HG03159 (cell line): ENCODE measurements at regions not wholly inside any gene's neighbourhood (a gene's known extent, or its start where the extent isn't known, plus 50 kb on each side); places are given as distances from the start of the nearest gene placed in this dataset.

ENCODE experiments used
- ATAC-seq: cut with Tn5 transposase; IDR thresholded peaks from one replicate; pipeline ENCODE4 v1.9.1; 2021; ENCODE audit warnings: mild to moderate bottlenecking, moderate library complexity; ENCODE audit not compliant: unreplicated experiment

DNA sequence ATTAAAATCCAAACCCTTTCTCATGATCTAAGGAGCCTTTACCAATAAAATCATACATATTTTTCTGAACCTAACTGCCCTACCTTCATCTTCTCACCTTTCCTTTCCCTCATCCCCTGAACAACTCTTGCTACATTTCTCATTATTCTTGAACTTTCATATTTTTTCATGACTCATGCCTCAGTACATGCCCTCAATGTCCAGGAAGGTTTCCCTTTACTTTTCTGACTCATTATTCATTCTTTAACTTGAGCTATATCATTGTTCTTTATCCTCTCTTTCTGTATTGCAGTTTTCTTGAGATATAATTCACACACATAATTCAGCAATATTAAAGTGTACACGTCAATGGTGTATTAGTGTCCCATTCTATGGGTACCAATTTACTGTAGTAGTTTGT lies 231.0 kb downstream of the ALG10B start:
- ATAC-seq, result no peak

DNA sequence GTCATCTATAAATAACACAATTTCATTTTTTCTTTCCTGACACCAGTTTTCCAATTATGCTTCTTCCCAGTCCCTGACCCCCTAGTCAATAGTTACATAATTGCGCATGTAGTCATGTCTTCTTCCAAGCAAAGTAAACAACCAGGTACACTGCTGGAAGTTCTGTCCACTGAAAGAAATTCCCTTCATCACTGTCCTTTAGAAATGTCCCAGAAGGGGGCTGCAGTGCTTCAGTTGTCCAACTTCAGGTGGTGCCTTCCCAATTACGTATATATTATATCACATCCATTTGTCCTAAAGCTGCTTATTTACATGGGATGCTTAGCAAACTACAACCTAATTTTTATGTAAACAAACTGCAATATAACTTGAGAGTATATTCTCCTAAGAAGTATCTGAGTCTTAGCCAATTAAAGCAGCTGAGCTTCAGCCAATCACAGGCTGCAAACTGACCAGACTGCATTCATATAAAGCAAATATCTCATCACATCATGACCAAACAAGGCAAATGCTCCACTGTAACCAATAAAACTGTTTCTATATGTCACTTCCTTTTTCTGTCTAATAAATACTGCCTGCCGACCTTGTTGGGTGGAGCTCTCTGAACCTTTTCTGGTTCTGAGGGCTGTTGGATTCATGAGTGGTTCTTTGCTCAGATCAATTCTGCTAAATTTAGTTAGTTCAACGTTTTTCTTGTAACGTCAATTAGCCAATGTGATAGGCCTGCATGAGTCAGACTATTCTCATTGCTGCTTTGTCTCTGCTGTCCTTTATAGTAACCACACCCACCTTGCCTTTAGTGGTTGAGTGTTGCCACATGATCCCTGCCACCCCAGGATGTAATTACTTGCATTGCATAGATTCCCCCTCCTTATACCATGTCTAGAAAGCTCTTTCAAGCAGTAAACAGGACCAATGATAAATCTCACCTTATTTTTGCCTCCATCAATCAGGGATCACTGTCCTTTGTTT lies 239.3 kb downstream of the ALG10B start:
- ATAC-seq, result no peak

DNA sequence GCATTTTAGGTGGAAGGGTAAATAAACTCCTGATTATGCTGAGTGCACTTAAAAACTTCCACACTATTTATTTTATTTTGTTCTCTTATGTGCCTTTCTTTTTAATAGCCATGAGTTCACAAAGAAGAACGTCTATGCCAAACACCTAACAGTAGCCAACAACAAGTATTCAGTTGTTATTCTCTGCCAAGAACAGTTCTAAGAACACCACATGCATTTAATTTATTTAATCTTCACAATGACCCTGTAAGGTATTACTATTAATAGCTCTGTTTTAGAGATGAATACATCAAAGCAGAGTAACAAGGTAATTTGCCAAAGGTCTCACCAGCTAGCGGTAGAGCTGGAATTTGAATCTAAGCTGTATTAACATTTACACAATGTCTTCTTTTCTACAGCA lies 240.1 kb downstream of the ALG10B start:
- ATAC-seq, result no peak

DNA sequence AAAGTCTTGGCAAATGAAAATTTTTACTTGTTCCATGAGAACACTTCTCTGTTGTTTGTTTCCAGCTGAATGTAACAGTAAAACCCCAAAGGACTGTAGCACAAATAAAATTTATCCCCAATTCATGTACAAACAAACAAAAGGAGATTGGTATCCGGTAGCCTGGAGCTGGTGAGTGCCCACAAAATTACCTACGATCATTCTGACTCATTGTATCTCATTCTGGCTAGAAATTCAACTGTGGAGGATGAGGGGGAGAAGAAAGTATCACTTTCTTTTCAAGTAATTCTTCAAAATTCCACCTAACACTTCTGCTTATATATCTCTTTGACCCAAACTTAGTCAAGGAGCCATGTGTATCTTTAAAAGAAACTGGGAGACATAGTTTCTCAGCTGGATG lies 268.5 kb downstream of the ALG10B start:
- ATAC-seq, result no peak

DNA sequence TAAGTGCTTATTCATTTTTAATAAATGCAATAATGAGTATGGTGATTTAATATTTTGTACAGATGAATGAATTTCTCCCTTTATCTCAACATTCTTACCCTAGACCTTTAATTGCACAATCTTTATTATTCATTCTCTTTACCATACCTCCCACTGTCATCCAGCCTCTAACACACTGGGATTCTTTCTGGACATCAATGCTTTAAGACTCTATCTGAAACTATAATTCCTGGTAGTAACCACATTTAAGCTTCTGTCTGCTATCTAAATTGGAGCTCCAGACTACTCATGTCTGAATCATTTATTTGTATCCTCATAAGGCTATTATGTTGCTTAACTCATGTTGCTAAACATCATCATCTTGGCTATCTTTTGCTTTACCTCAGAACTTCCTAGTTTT lies 270.2 kb downstream of the ALG10B start:
- ATAC-seq, result no peak

DNA sequence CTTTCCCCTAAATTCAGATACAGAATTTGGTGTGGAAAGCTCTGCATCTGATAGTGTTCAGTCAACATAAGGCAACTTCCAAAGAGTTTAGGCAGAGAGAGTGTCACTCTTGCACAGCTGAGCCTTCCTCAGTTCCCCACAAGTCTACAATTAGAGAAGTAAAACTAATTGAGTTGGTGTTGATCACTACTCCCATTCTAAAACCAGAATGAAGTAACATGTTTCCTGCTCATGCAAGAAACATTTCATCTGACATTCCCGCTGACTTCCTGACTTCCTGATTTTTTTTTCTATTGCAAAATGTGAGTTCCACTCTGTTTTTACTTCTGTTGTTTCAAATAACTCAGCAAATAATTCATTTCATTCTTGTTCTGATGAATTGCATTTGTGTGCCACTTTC lies 271.0 kb downstream of the ALG10B start:
- no peak for ATAC-seq

DNA sequence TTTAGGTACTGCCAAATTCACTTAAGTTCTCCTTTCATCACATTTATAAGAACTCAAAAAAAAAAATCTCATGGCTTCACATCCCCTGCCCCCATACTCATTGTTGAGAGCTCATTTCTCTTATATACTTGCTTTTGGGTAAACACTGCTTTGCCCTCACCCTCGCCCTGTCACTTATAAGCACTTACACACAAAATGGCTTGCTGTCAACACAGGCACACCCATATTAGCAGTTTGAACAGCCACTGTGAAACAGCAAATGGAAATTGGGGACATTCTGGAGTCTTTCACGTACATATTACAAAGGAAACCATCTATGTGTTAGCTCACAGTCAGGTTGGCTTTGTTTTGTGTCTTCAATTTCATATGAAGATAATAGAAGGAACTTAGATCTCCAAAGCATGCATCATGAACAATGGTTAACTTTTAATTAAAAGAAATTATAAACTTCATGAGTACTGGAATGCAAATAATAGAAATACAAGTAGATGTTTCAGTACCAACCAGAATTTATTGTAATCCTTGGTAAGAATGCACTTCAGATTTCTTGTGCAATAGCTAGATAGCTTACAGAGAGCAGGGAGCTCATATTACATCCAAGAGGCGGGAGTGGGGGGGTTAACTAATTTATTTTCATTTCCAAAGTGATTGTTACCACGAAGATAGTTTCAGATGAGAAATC lies 272.2 kb downstream of the ALG10B start:
- no peak for ATAC-seq

DNA sequence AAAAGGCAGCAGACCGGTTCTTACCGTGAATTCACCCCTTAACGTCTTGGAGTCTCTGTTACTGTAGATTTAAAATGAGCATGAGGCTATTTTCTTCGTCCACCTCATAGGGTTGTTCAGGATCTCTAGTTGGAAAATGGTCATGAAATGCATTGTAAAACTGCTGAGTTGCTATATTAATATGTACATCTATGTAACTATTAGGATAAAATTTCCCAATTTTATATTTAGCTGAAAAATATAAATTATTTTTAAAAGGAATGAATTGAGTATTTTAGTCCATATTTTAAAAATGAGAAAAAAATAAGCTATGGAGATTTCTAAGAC lies 272.7 kb downstream of the ALG10B start:
- ATAC-seq, result no peak

DNA sequence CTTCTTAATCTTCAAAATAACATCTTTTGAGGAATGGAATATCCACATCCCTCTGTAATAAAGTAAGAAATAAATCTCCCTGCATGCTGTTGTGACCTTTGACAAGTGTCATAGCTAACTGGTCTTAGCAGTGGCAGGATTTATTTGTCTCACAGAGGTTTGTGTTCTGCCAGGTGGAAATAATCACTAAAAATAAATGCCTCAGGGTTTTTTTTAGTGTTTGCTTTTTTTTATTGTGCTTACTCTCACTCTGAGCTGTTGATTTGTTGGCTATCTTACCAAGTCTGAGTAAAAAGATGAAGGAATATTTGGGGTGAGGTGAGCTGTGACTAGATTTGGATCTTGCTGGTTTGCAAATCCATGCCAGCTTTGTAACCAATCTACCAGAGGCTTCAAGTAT lies 285.4 kb downstream of the ALG10B start:
- no peak for ATAC-seq
